GM23248 (cell line): ENCODE measurements at regions not wholly inside any gene's neighbourhood (a gene's known extent, or its start where the extent isn't known, plus 50 kb on each side); places are given as distances from the start of the nearest gene placed in this dataset.

Source experiments
- DNase-seq: peaks from one replicate; pipeline ENCODE4 v3.0.0-alpha.2; 2015
- H2AFZ ChIP-seq: fragments of 200-600 bp; sonication (generic); 2 replicates; pipeline ENCODE4 v1.6.1; 2016; ENCODE audit warnings: antibody characterized with exemption
- H3F3A ChIP-seq: fragments of 200-600 bp; sonication (generic); 2 replicates; pipeline ENCODE4 v1.6.1; 2016; ENCODE audit warnings: mild to moderate bottlenecking, antibody characterized with exemption, mixed run types; ENCODE audit not compliant: insufficient read depth
- H3K27ac ChIP-seq: fragments of 200-600 bp; sonication (generic); 2 replicates; pipeline ENCODE4 v1.5.1; 2016; ENCODE audit warnings: mild to moderate bottlenecking
- H3K27me3 ChIP-seq: fragments of 200-600 bp; sonication (generic); replicated peaks from 2 replicates; pipeline ENCODE4 v1.6.1; 2016; ENCODE audit warnings: mild to moderate bottlenecking; ENCODE audit not compliant: insufficient read depth
- H3K36me3 ChIP-seq: fragments of 200-600 bp; sonication (generic); 2 replicates; pipeline ENCODE4 v1.6.1; 2016; ENCODE audit warnings: low read depth, mild to moderate bottlenecking
- H3K4me1 ChIP-seq: fragments of 200-600 bp; sonication (generic); 2 replicates; pipeline ENCODE4 v1.6.1; 2016; ENCODE audit warnings: mild to moderate bottlenecking; ENCODE audit not compliant: insufficient read depth
- H3K4me2 ChIP-seq: fragments of 200-600 bp; sonication (generic); one replicate; pipeline ENCODE4 v1.6.1; 2016; ENCODE audit warnings: mild to moderate bottlenecking; ENCODE audit not compliant: unreplicated experiment
- H3K4me3 ChIP-seq: fragments of 200-600 bp; sonication (generic); 2 replicates; pipeline ENCODE4 v1.5.1; 2016; ENCODE audit warnings: mild to moderate bottlenecking
- H3K79me2 ChIP-seq: fragments of 200-600 bp; sonication (generic); 2 replicates; pipeline ENCODE4 v1.6.1; 2016; ENCODE audit warnings: mild to moderate bottlenecking; ENCODE audit not compliant: insufficient read depth
- H3K9ac ChIP-seq: fragments of 200-600 bp; sonication (generic); 2 replicates; pipeline ENCODE4 v1.6.1; 2016; ENCODE audit warnings: mild to moderate bottlenecking
- H3K9me2 ChIP-seq: fragments of 200-600 bp; sonication (generic); 2 replicates; pipeline ENCODE4 v1.6.1; 2016; ENCODE audit warnings: mixed run types, mild to moderate bottlenecking, moderate library complexity; ENCODE audit not compliant: insufficient read depth
- H3K9me3 ChIP-seq: fragments of 200-600 bp; sonication (generic); one replicate; pipeline ENCODE4 v1.6.1; 2017; ENCODE audit warnings: low read depth
- H4K20me1 ChIP-seq: fragments of 200-600 bp; sonication (generic); 2 replicates; pipeline ENCODE4 v1.6.0; 2016; ENCODE audit not compliant: insufficient read depth
- EZH2 ChIP-seq: fragments of 200-600 bp; sonication (generic); IDR thresholded peaks from 2 replicates; pipeline ENCODE4 v1.6.1; 2018; ENCODE audit warnings: antibody characterized with exemption, mild to moderate bottlenecking; ENCODE audit not compliant: insufficient read depth, poor library complexity, severe bottlenecking
- EZH2phosphoT487 ChIP-seq: fragments of 200-600 bp; sonication (generic); IDR thresholded peaks from 2 replicates; pipeline ENCODE4 v1.6.1; 2018; ENCODE audit warnings: antibody characterized with exemption, moderate library complexity, mild to moderate bottlenecking, low read depth; ENCODE audit not compliant: insufficient read depth
- WGBS, 2 experiments: methylation state at CpG; one replicate each; pipeline ENCODE4 v1.1.6; 2015 to 2017; ENCODE audit warnings: low lambda C conversion rate in 2 of 2, low coverage in 1 of 2; ENCODE audit errors: missing lambda C conversion rate in 2 of 2; 5-methylcytosine and 5-hydroxymethylcytosine counted together
- in situ Hi-C: fragments of 300-500 bp; cut with MboI; formaldehyde crosslinking; loops from 2 replicates; pipeline ENCODE4 v1.15.0; 2020

GRCh38 chr16:65579050-65579449 is 457.2 kb upstream of the CDH11 start:
- Histone ChIP-seq H3K4me3 (no peak overlapping the region), H3K9ac (no peak overlapping the region), H3K9me2 (no peaks in the 10 kb centered on the region), H3K4me1 (no peaks in the 10 kb centered on the region), H4K20me1 (no peaks in the 10 kb centered on the region), H3K9me3 (no peaks in the 10 kb centered on the region), H2AFZ (no peak overlapping the region), H3F3A (no peaks in the 10 kb centered on the region), H3K79me2 (no peaks in the 10 kb centered on the region), H3K4me2 (no peak overlapping the region), H3K27ac (no peak overlapping the region), H3K36me3 (no peaks in the 10 kb centered on the region), H3K27me3 (no peaks in the 10 kb centered on the region)
- TF ChIP-seq EZH2phosphoT487 (no peak), EZH2 (no peak)
- WGBS, 2 experiments = 48 to 61% methylated on average over 6 of the region's 6 CpGs
- no peak for DNase-seq
- in situ Hi-C loops = no loop called here

- 95% methylated on average over 10 of the region's 10 CpGs for WGBS, 2 experiments
- H3K9ac ChIP-seq = no peak overlapping the region
Observed at GRCh38 chr16:65576631-65577030, 454.8 kb upstream of the CDH11 start.

GRCh38 chr16:65576139-65576538 is 454.3 kb upstream of the CDH11 start:
- H3K4me3 ChIP-seq = no peak overlapping the region
- no peaks in the 10 kb centered on the region for H3K79me2 ChIP-seq
- TF ChIP-seq EZH2 = no peak
- TF ChIP-seq EZH2phosphoT487 = no peak
- H3K4me1 ChIP-seq = peaks cover 18% of the 10 kb centered on the region
- whole genome bisulfite sequencing, 2 experiments = 96 to 98% methylated on average over 11 of the region's 11 CpGs
- no peaks in the 10 kb centered on the region for H4K20me1 ChIP-seq
- no peak overlapping the region for H3K4me2 ChIP-seq
- no peaks in the 10 kb centered on the region; the same call in 1 of the 2 replicates for H3F3A ChIP-seq
- H3K36me3 ChIP-seq = no peaks in the 10 kb centered on the region
- H3K9me2 ChIP-seq = no peaks in the 10 kb centered on the region
- H3K27ac ChIP-seq = no peak overlapping the region
- no peak for DNase-seq
- no peaks in the 10 kb centered on the region for H3K27me3 ChIP-seq
- in situ Hi-C loops = no loop called here
- H3K9me3 ChIP-seq = no peaks in the 10 kb centered on the region
- H3K9ac ChIP-seq = no peak overlapping the region
- no peak overlapping the region for H2AFZ ChIP-seq

More at GRCh38 chr16:65576631-65577030, 454.8 kb upstream of the CDH11 start:
- Histone ChIP-seq H3F3A (no peaks in the 10 kb centered on the region; the same call in 1 of the 2 replicates), H3K4me2 (no peak overlapping the region), H3K27ac (no peak overlapping the region), H3K4me1 (peaks cover 14% of the 10 kb centered on the region), H3K36me3 (no peaks in the 10 kb centered on the region), H3K9me3 (no peaks in the 10 kb centered on the region), H3K9me2 (no peaks in the 10 kb centered on the region), H3K27me3 (no peaks in the 10 kb centered on the region), H3K4me3 (no peak overlapping the region), H3K79me2 (no peaks in the 10 kb centered on the region), H2AFZ (no peak overlapping the region), H4K20me1 (no peaks in the 10 kb centered on the region)
- DNase-seq = no peak
- TF ChIP-seq EZH2phosphoT487 = no peak
- in situ Hi-C loops = no loop called here

- Histone ChIP-seq H2AFZ (no peak overlapping the region), H3K9me2 (no peaks in the 10 kb centered on the region), H3K36me3 (no peaks in the 10 kb centered on the region), H3K27ac (no peak overlapping the region), H3K4me3 (no peak overlapping the region), H3K4me2 (no peak overlapping the region), H4K20me1 (no peaks in the 10 kb centered on the region), H3K4me1 (peaks cover 18% of the 10 kb centered on the region), H3K9ac (no peak overlapping the region), H3F3A (no peaks in the 10 kb centered on the region; the same call in 1 of the 2 replicates), H3K79me2 (no peaks in the 10 kb centered on the region), H3K27me3 (no peaks in the 10 kb centered on the region), H3K9me3 (no peaks in the 10 kb centered on the region)
- no peak for DNase-seq
- WGBS, 2 experiments = 88% methylated on average over 13 of the region's 13 CpGs
- in situ Hi-C loops = no loop called here
- TF ChIP-seq EZH2phosphoT487 = no peak
- TF ChIP-seq EZH2 = no peak
Observed at GRCh38 chr16:65574326-65574966, 452.6 kb upstream of the CDH11 start.

- no peak overlapping the region for H3K9ac ChIP-seq
Observed at GRCh38 chr16:65572156-65572555, 450.3 kb upstream of the CDH11 start.

More at GRCh38 chr16:65572156-65572555, 450.3 kb upstream of the CDH11 start:
- peak overlapping the region; percentile 38 for H3K4me2 ChIP-seq
- DNase-seq = peak; percentile 86
- no peaks in the 10 kb centered on the region for H3K27me3 ChIP-seq
- no peak overlapping the region for H3K4me3 ChIP-seq
- H3K27ac ChIP-seq = peak overlapping the region; percentile 15
- H3K9me2 ChIP-seq = no peaks in the 10 kb centered on the region
- in situ Hi-C loops = no loop called here
- H3K9me3 ChIP-seq = no peaks in the 10 kb centered on the region
- no peaks in the 10 kb centered on the region; the same call in 1 of the 2 replicates for H3F3A ChIP-seq
- peaks cover 18% of the 10 kb centered on the region for H3K4me1 ChIP-seq
- TF ChIP-seq EZH2 (no peak), EZH2phosphoT487 (0 out of 2 replicates have a peak, but pooled peaks have one; percentile 45)
- H3K36me3 ChIP-seq = no peaks in the 10 kb centered on the region
- H4K20me1 ChIP-seq = no peaks in the 10 kb centered on the region
- WGBS, 2 experiments = 0% methylated on average over 1 of the region's 1 CpG
- H3K79me2 ChIP-seq = no peaks in the 10 kb centered on the region
- H2AFZ ChIP-seq = no peak overlapping the region
